Duodenal mucosa (tissue), 2 donors: ENCODE measurements at regions not wholly inside any gene's neighbourhood (a gene's known extent, or its start where the extent isn't known, plus 50 kb on each side); places are given as distances from the start of the nearest gene placed in this dataset.
"Not testable (repeated sequence)": the region's sequence is repeated elsewhere in the genome, so short reads cannot be mapped to it uniquely, and the experiment has no call there.

Source experiments
- H3K27ac ChIP-seq: one replicate; pipeline ENCODE4 v1.7.0; 2013; ENCODE audit warnings: low read depth, low read length
- H3K27me3 ChIP-seq, 2 donors: one replicate each; pipeline ENCODE4 v1.7.0; 2013; ENCODE audit warnings: low read length in 2 of 2, control low read depth in 1 of 2; ENCODE audit not compliant: insufficient read depth in 2 of 2, control insufficient read depth in 1 of 2
- H3K36me3 ChIP-seq, 2 donors: one replicate each; pipeline ENCODE4 v1.7.0; 2013; ENCODE audit warnings: low read length in 2 of 2, control low read depth in 1 of 2; ENCODE audit not compliant: insufficient read depth in 2 of 2, control insufficient read depth in 1 of 2
- H3K4me1 ChIP-seq, 2 donors: one replicate each; pipeline ENCODE4 v1.7.0; 2013; ENCODE audit warnings: low read length in 2 of 2, control low read depth in 1 of 2; ENCODE audit not compliant: insufficient read depth in 2 of 2, control insufficient read depth in 1 of 2
- H3K4me3 ChIP-seq, 2 donors: one replicate each; pipeline ENCODE4 v1.7.0; 2013; ENCODE audit warnings: low read length in 2 of 2, low read depth in 1 of 2
- H3K9ac ChIP-seq, 2 donors: one replicate each; pipeline ENCODE4 v1.7.0; 2013; ENCODE audit warnings: low read length in 2 of 2, low read depth in 1 of 2
- H3K9me3 ChIP-seq, 2 donors: one replicate each; pipeline ENCODE4 v1.7.0; 2013; ENCODE audit warnings: low read length in 2 of 2, control low read depth in 1 of 2; ENCODE audit not compliant: control insufficient read depth in 1 of 2

GRCh38 chr5:56665117-56665516, 150.2 kb upstream of the MAP3K1 start:
- H3K36me3 ChIP-seq, H3K4me3 ChIP-seq, H3K9me3 ChIP-seq, H3K27me3 ChIP-seq, H3K9ac ChIP-seq, H3K27ac ChIP-seq: not testable (repeated sequence)
- peaks cover 10 to 13% of the 10 kb centered on the region in 2 donors for H3K4me1 ChIP-seq

GRCh38 chr5:56664025-56664424, 151.3 kb upstream of the MAP3K1 start:
- Histone ChIP-seq H3K27ac (no peak overlapping the region), H3K4me1 (peaks cover 1 to 2% of the 10 kb centered on the region in 2 donors)

GRCh38 chr5:56663523-56663922, 151.8 kb upstream of the MAP3K1 start:
- Histone ChIP-seq H3K4me1 (no peaks in the 10 kb centered on the region), H3K4me3 (no peak overlapping the region), H3K9me3 (no peaks in the 10 kb centered on the region), H3K36me3 (no peaks in the 10 kb centered on the region), H3K27me3 (no peaks in the 10 kb centered on the region), H3K27ac (no peak overlapping the region), H3K9ac (no peak overlapping the region)

More at GRCh38 chr5:56664025-56664424, 151.3 kb upstream of the MAP3K1 start:
- H3K36me3 ChIP-seq = no peaks in the 10 kb centered on the region
- no peak overlapping the region for H3K9ac ChIP-seq
- H3K4me3 ChIP-seq = no peak overlapping the region
- H3K9me3 ChIP-seq = no peaks in the 10 kb centered on the region
- no peaks in the 10 kb centered on the region for H3K27me3 ChIP-seq

- no peak overlapping the region for H3K27ac ChIP-seq
- no peaks in the 10 kb centered on the region for H3K36me3 ChIP-seq
These were observed 152.5 kb upstream of the MAP3K1 start for GRCh38 chr5:56662893-56663292.

GRCh38 chr5:56659971-56660370, 155.4 kb upstream of the MAP3K1 start:
- Histone ChIP-seq H3K9me3 (no peaks in the 10 kb centered on the region), H3K4me1 (no peaks in the 10 kb centered on the region)

More at GRCh38 chr5:56662893-56663292, 152.5 kb upstream of the MAP3K1 start:
- no peaks in the 10 kb centered on the region for H3K9me3 ChIP-seq
- H3K9ac ChIP-seq = no peak overlapping the region
- H3K4me3 ChIP-seq = no peak overlapping the region
- H3K4me1 ChIP-seq = no peaks in the 10 kb centered on the region
- H3K27me3 ChIP-seq = no peaks in the 10 kb centered on the region

GRCh38 chr5:56658972-56659371, 156.4 kb upstream of the MAP3K1 start:
- Histone ChIP-seq H3K9me3 (no peaks in the 10 kb centered on the region), H3K4me3 (no peak overlapping the region), H3K27me3 (no peaks in the 10 kb centered on the region), H3K27ac (no peak overlapping the region), H3K36me3 (no peaks in the 10 kb centered on the region), H3K4me1 (no peaks in the 10 kb centered on the region), H3K9ac (no peak overlapping the region)

More at GRCh38 chr5:56659971-56660370, 155.4 kb upstream of the MAP3K1 start:
- Histone ChIP-seq H3K9ac (no peak overlapping the region), H3K27me3 (no peaks in the 10 kb centered on the region), H3K36me3 (no peaks in the 10 kb centered on the region), H3K4me3 (no peak overlapping the region), H3K27ac (no peak overlapping the region)

- no peaks in the 10 kb centered on the region for H3K4me1 ChIP-seq
- H3K9ac ChIP-seq = no peak overlapping the region
- no peaks in the 10 kb centered on the region for H3K36me3 ChIP-seq
- no peak overlapping the region for H3K4me3 ChIP-seq
- no peak overlapping the region for H3K27ac ChIP-seq
- no peaks in the 10 kb centered on the region for H3K9me3 ChIP-seq
- H3K27me3 ChIP-seq = no peaks in the 10 kb centered on the region
These were observed 158.3 kb upstream of the MAP3K1 start for GRCh38 chr5:56656846-56657726.

GRCh38 chr5:56651893-56652292, 163.5 kb upstream of the MAP3K1 start:
- no peak overlapping the region for H3K27ac ChIP-seq
- no peaks in the 10 kb centered on the region for H3K27me3 ChIP-seq
- no peak overlapping the region for H3K9ac ChIP-seq
- no peak overlapping the region for H3K4me3 ChIP-seq
- H3K9me3 ChIP-seq = no peaks in the 10 kb centered on the region
- H3K36me3 ChIP-seq = no peaks in the 10 kb centered on the region
- no peaks in the 10 kb centered on the region for H3K4me1 ChIP-seq

GRCh38 chr5:56650386-56650785, 165.0 kb upstream of the MAP3K1 start:
- Histone ChIP-seq H3K9me3 (no peaks in the 10 kb centered on the region), H3K27me3 (no peaks in the 10 kb centered on the region), H3K9ac (no peak overlapping the region), H3K36me3 (no peaks in the 10 kb centered on the region), H3K4me1 (no peaks in the 10 kb centered on the region), H3K4me3 (no peak overlapping the region), H3K27ac (no peak overlapping the region)

GRCh38 chr5:56649569-56649968, 165.8 kb upstream of the MAP3K1 start:
- Histone ChIP-seq H3K27ac (no peak overlapping the region), H3K9me3 (no peaks in the 10 kb centered on the region), H3K9ac (no peak overlapping the region), H3K4me1 (no peaks in the 10 kb centered on the region), H3K27me3 (no peaks in the 10 kb centered on the region), H3K36me3 (no peaks in the 10 kb centered on the region), H3K4me3 (no peak overlapping the region)
